IPS-18a (cell line): ENCODE measurements at regions not wholly inside any gene's neighbourhood (a gene's known extent, or its start where the extent isn't known, plus 50 kb on each side); places are given as distances from the start of the nearest gene placed in this dataset.

ENCODE experiments used
- H3K27ac ChIP-seq: one replicate; pipeline ENCODE4 v1.5.1; 2013; ENCODE audit warnings: low read length
- H3K27me3 ChIP-seq: one replicate; pipeline ENCODE4 v1.6.1; 2013; ENCODE audit warnings: mild to moderate bottlenecking, low read length; ENCODE audit not compliant: control insufficient read depth, insufficient read depth
- H3K36me3 ChIP-seq: one replicate; pipeline ENCODE4 v1.6.1; 2013; ENCODE audit warnings: low read depth, low read length; ENCODE audit not compliant: control insufficient read depth
- H3K4me1 ChIP-seq: one replicate; pipeline ENCODE4 v1.6.1; 2013; ENCODE audit warnings: low read depth, low read length; ENCODE audit not compliant: control insufficient read depth
- H3K4me3 ChIP-seq: one replicate; pipeline ENCODE4 v1.5.1; 2013; ENCODE audit warnings: low read length
- H3K9ac ChIP-seq: one replicate; pipeline ENCODE4 v1.6.1; 2013; ENCODE audit warnings: mild to moderate bottlenecking, low read length, moderate library complexity
- H3K9me3 ChIP-seq: one replicate; pipeline ENCODE4 v1.6.1; 2013; ENCODE audit warnings: low read depth, low read length; ENCODE audit not compliant: control insufficient read depth

DNA sequence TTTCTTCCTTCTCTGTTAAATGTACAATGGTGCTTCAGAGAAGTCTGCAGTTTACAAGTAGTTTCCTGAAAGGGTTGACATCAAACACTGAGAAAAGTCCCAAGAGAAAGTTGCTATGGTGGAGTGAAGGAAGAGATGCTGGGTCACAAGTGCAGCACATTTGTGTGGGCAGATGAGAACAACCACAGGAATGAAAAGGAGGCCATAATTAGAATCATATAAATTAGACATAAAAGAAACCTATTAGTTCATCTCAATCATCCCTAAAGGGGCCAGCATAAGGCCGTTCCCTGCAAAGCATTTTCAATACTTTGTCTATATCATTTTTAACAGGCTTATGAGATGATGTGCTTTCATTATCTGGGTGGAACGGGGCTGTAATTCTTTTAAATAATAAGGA, 359.2 kb downstream of the IRS2 start:
- no peaks in the 10 kb centered on the region for H3K4me1 ChIP-seq
- no peaks in the 10 kb centered on the region for H3K36me3 ChIP-seq
- H3K9ac ChIP-seq, result no peak overlapping the region
- no peak overlapping the region for H3K27ac ChIP-seq
- no peak overlapping the region for H3K4me3 ChIP-seq
- no peaks in the 10 kb centered on the region for H3K27me3 ChIP-seq
- no peaks in the 10 kb centered on the region for H3K9me3 ChIP-seq

DNA sequence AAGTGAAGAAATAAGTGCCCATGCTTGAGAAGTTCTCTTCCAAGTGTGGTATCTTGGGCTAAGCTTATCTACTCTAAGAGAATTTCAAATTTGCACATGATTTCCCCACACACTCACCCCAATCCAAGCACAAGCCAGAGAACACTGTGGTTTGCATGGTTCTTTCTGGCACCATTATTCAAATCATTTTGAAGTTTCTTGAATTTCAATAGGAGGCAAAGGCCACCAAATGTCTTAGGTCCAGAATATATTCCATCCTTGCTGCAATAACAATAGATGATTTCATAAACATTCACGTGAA, 359.7 kb downstream of the IRS2 start:
- Histone ChIP-seq H3K27me3 (no peaks in the 10 kb centered on the region), H3K4me1 (no peaks in the 10 kb centered on the region), H3K27ac (no peak overlapping the region), H3K9me3 (no peaks in the 10 kb centered on the region), H3K9ac (no peak overlapping the region), H3K36me3 (no peaks in the 10 kb centered on the region), H3K4me3 (no peak overlapping the region)

DNA sequence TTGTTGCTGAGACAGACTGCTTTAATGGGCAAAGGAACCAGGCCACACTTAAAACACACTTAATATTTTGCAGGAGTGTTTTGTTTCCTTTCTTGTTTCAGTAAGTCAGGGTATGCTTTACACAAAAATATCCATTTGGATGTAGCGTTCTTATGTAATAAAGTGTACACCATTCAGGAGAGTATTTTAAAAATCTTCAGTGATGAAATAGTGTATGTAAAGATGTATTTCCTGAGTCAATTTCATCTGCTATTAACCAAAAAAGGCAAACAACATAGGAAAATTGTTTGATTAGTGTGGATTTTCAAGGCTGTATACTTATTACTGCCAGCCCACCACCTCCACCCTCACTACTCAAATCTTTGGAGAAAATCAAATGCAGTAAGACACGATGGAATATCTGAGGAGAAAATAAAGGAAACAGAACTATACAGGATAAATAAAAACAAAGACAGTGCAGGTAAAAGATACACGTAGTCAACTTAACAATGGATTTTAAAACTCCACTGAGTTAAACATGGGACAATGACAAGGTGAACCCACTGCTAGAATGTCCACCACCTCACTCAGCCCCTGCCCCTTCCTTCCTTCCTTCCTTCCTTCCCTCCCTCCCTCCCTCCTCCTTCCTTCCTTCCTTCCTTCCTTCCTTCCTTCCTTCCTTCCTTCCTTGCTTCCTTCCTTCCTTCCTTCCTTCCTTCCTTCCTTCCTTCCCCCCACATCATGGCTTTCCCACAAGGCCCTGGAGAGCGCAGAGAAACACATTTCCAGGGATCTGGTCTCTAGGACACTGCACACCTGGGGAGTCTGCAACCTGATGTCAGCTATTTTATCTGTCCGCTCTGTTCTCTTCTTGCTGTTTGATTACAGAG, 360.3 kb downstream of the IRS2 start:
- H3K27ac ChIP-seq, result no peak overlapping the region
- H3K4me3 ChIP-seq, result no peak overlapping the region
- H3K27me3 ChIP-seq, result no peaks in the 10 kb centered on the region
- no peaks in the 10 kb centered on the region for H3K9me3 ChIP-seq
- no peaks in the 10 kb centered on the region for H3K4me1 ChIP-seq
- H3K9ac ChIP-seq, result no peak overlapping the region
- H3K36me3 ChIP-seq, result no peaks in the 10 kb centered on the region

DNA sequence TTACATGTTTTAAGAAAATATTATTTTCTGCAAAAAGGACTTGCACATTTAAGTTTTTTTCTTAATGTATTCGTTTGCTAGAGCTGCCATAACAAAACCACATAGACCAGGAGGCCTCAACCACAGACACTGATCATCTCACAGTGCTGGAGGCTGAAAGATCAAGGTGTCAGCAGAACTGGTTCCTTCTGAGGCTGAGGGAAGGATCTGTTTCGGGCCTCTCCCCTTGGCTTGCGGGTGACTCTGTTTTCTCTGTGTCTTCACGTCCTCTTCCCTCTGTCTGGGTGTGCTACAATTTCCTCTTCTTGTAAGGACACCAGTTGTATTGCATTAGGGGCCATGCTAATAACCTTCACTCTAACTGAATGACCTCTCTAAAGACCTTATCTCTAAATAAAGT, 364.2 kb downstream of the IRS2 start:
- Histone ChIP-seq H3K27ac (no peak overlapping the region), H3K9ac (no peak overlapping the region), H3K4me1 (no peaks in the 10 kb centered on the region)

DNA sequence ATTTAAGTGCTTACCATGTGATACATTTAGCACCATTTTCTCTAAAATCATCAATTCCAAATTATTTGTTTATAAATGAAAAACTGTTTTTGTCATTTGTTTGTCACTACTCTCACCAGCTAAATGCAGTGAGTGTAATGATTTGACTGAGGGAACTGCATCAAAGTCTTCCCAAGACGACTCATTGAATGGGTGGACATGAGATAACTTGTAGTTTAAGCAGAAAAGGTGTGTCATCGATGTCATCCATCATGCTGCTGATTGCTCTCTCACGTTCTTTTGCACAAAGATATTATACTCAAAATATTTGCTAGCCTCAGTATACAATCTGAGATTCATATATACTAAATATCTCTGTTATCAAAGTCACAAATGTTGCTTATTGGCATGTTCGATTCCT, 366.5 kb downstream of the IRS2 start:
- Histone ChIP-seq H3K27ac (no peak overlapping the region), H3K4me1 (no peaks in the 10 kb centered on the region), H3K36me3 (no peaks in the 10 kb centered on the region), H3K4me3 (no peak overlapping the region), H3K27me3 (no peaks in the 10 kb centered on the region), H3K9me3 (no peaks in the 10 kb centered on the region), H3K9ac (no peak overlapping the region)

More for the DNA sequence above, 364.2 kb downstream of the IRS2 start:
- Histone ChIP-seq H3K27me3 (no peaks in the 10 kb centered on the region), H3K4me3 (no peak overlapping the region), H3K9me3 (no peaks in the 10 kb centered on the region), H3K36me3 (no peaks in the 10 kb centered on the region)

DNA sequence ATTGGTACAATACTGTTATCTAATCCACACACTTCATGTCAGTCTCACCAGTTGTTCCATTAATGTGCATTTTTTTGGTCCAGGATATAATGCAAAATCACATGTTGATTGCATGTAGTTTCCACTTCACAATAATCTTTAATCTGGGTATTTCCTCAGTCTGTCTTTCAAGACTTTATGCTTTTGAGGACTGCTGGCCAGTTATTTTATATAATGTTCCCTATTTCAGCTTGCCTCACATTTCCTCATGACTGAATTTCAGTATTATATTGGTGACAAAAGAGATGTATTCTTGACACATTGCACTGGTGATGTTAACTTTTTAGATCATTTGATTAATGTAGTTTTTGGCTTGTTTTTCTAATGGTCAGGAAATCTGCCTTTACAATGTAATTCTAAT, 368.3 kb downstream of the IRS2 start:
- Histone ChIP-seq H3K9me3 (no peaks in the 10 kb centered on the region), H3K27ac (no peak overlapping the region), H3K36me3 (no peaks in the 10 kb centered on the region), H3K9ac (no peak overlapping the region), H3K4me3 (no peak overlapping the region), H3K27me3 (no peaks in the 10 kb centered on the region), H3K4me1 (no peaks in the 10 kb centered on the region)

DNA sequence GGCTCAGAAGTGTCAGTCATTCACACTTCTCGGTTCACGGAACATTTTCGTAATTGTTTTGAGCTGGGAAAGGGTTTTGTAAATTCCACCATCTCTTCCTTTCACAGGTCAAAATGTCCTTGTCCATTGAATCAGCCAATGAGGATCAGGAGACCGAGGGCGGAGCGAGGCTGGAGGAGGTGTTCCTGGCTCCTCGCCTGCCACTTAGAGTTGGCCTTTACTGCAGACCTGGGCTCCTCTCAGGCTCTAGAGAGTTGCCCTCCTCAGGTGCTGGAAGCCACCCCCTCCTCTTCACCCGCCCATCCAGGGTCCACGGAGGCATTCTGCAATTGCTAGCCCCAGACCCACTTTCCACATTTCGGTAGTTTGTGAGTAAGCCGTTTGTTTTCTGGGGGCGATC, 370.4 kb downstream of the IRS2 start:
- no peaks in the 10 kb centered on the region for H3K9me3 ChIP-seq
- no peaks in the 10 kb centered on the region for H3K27me3 ChIP-seq
- H3K4me3 ChIP-seq, result no peak overlapping the region
- H3K9ac ChIP-seq, result no peak overlapping the region
- H3K27ac ChIP-seq, result no peak overlapping the region
- no peaks in the 10 kb centered on the region for H3K36me3 ChIP-seq
- H3K4me1 ChIP-seq, result peaks cover 10% of the 10 kb centered on the region

DNA sequence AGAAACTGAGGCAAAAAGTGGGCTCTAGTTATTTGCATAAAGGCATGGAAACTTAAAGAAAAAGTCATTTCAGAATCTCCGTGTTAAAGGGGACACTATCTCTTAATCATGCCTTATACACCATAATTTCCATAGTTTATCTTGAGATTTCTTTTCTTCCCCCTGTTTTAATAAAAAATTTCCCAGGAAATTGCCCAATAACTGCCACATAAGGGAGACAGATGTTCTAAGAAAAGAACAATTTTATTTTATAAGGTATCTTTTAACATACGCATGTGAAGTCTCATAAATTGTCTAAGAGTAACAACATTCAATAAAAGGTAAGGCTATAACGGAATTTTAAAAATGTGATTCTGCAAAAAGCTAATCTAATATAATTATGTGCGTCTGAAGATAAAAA, 371.3 kb downstream of the IRS2 start:
- H3K4me3 ChIP-seq, result no peak overlapping the region
- H3K9me3 ChIP-seq, result no peaks in the 10 kb centered on the region
- H3K9ac ChIP-seq, result no peak overlapping the region
- H3K27ac ChIP-seq, result no peak overlapping the region
- no peaks in the 10 kb centered on the region for H3K27me3 ChIP-seq
- peaks cover 10% of the 10 kb centered on the region for H3K4me1 ChIP-seq
- no peaks in the 10 kb centered on the region for H3K36me3 ChIP-seq

DNA sequence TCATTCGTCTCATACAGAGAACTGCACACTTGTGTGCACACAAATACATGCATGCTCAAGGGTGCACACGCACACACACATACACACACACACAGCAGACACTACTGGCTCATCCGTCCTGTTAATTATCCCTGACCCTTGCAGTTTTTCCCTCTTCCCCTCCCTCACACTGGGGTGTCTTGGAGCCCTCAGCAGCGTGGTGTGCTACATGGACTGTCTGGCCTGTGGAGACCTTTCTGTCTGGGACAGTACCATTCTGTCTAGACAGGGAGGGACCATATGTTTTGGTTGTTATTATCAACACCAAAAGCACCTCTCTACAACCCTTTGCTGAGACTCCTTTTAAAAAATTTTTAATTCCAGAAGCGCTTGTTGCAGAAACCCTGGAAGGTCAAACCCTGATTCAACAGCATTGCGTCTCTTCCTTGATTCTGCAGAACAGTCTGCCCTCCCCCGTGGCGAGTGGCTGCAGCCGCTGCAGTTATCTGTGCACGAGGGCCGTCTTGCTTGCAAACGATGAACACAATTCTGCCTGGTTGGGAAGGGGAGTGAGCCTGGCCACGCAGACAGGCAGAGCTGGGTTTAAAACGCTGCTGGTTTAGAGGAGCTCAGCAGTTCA, 374.0 kb downstream of the IRS2 start:
- Histone ChIP-seq H3K4me3 (peak overlapping the region; percentile 44), H3K27ac (no peak overlapping the region), H3K9me3 (no peaks in the 10 kb centered on the region), H3K36me3 (no peaks in the 10 kb centered on the region), H3K4me1 (peaks cover 10% of the 10 kb centered on the region), H3K9ac (peak overlapping the region; percentile 37), H3K27me3 (no peaks in the 10 kb centered on the region)

DNA sequence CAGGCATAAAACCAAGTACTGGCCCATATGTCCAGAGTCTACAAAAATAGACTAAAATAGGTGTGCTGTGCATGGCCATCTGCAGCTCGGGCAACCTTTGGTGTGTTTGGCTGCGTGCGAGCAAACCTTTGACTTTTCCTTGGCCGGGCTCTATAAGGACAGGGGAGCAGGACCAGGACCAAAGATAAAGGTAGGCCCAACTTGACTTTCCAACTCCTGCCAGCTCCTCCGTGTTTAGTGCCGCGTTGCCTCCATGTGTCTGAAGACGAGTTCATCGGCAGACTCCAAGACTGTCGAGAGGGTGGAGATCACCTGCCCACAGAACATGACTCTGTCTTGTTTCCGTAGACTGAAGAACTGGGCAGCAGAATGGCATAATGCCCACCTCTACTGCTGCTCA, 375.5 kb downstream of the IRS2 start:
- no peak overlapping the region for H3K27ac ChIP-seq
- no peak overlapping the region for H3K9ac ChIP-seq
- H3K4me1 ChIP-seq, result peaks cover 10% of the 10 kb centered on the region
- no peaks in the 10 kb centered on the region for H3K36me3 ChIP-seq
- no peaks in the 10 kb centered on the region for H3K9me3 ChIP-seq
- no peak overlapping the region for H3K4me3 ChIP-seq
- H3K27me3 ChIP-seq, result no peaks in the 10 kb centered on the region

DNA sequence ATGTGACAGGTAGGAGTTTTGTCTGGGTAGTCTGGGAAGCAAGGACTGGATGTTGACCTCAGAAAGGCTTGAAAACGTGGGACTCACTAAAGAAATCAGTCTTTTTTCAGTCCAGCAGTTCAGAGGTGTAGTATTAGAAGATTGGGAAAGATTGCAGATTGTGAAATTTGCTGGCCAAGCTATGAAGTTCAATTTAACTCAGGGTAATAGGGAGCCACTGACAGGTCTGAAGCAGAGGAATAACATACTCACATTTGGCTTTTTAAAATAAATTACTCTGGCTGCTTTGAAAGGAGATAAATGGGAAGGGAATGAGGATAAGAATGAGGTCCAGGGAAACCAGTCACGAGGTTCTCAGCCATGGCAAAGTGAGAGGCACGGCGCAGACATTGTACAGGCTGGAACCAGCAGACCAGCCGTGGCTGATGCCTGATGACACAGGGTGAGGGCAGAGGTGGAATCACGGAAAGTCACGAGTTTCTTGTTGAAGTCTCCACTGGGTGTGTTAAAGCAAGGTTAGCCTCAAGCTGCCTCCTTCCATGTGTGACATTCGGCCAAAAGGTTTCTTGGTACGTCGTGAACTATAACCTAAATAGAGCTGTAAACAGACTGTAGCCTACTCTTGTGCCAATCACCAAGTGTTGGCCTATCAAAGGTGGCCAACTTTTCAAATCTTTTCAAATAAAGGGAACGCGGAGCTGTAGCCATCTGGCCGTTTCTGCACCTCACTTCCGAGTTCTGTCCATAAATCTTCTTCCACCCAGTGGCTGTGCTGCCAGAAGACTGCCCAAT, 377.6 kb downstream of the IRS2 start:
- H3K9me3 ChIP-seq, result no peaks in the 10 kb centered on the region
- no peaks in the 10 kb centered on the region for H3K27me3 ChIP-seq
- no peaks in the 10 kb centered on the region for H3K36me3 ChIP-seq
- H3K4me3 ChIP-seq, result no peak overlapping the region
- no peak overlapping the region for H3K27ac ChIP-seq
- peaks cover 10% of the 10 kb centered on the region for H3K4me1 ChIP-seq
- no peak overlapping the region for H3K9ac ChIP-seq
